Anterior cingulate cortex (tissue), 58 donors: ENCODE measurements at regions not wholly inside any gene's neighbourhood (a gene's known extent, or its start where the extent isn't known, plus 50 kb on each side); places are given as distances from the start of the nearest gene placed in this dataset.
A peak's percentile ranks its signal among the peaks of the same experiment; 100 is the strongest.
"Not testable (repeated sequence)": the region's sequence is repeated elsewhere in the genome, so short reads cannot be mapped to it uniquely, and the experiment has no call there.

Experiments used
- DNase-seq, 58 donors: peaks; one replicate each; lab custom pipeline; 2025; lab: John Stamatoyannopoulos, UW

- peak in 7 of 58 donors; percentile 10 to 46 (median 12) for DNase-seq
Measured at GRCh38 chr3:193917158-193917557, 218.8 kb upstream of the HES1 start.

- DNase-seq, result no peak
Measured at GRCh38 chr3:193921465-193921864, 214.5 kb upstream of the HES1 start.

- DNase-seq, result no peak
Measured at GRCh38 chr3:193922034-193922774, 213.7 kb upstream of the HES1 start.

GRCh38 chr3:193923958-193924357, 212.0 kb upstream of the HES1 start:
- DNase-seq, result not testable (repeated sequence)

GRCh38 chr3:193926071-193926470, 209.9 kb upstream of the HES1 start:
- DNase-seq, result not testable (repeated sequence)

GRCh38 chr3:193927413-193928206, 208.3 kb upstream of the HES1 start:
- DNase-seq, result not testable (repeated sequence)

GRCh38 chr3:193928354-193929209, 207.4 kb upstream of the HES1 start:
- DNase-seq, result no peak

- no peak for DNase-seq
Measured at GRCh38 chr3:193929373-193929772, 206.6 kb upstream of the HES1 start.

GRCh38 chr3:193929921-193930646, 205.9 kb upstream of the HES1 start:
- DNase-seq, result no peak

- no peak for DNase-seq
Measured at GRCh38 chr3:193932136-193932535, 203.8 kb upstream of the HES1 start.

- no peak for DNase-seq
Measured at GRCh38 chr3:193932576-193932975, 203.4 kb upstream of the HES1 start.

GRCh38 chr3:193933451-193933850, 202.5 kb upstream of the HES1 start:
- DNase-seq, result no peak

GRCh38 chr3:193935916-193936315, 200.0 kb upstream of the HES1 start:
- no peak for DNase-seq

GRCh38 chr3:193938613-193939012, 197.3 kb upstream of the HES1 start:
- DNase-seq, result no peak

- no peak for DNase-seq
Measured at GRCh38 chr3:193939527-193939926, 196.4 kb upstream of the HES1 start.

GRCh38 chr3:193940526-193940925, 195.4 kb upstream of the HES1 start:
- DNase-seq, result no peak

- DNase-seq, result no peak
Measured at GRCh38 chr3:193941486-193941885, 194.5 kb upstream of the HES1 start.

GRCh38 chr3:193942516-193943055, 193.4 kb upstream of the HES1 start:
- no peak for DNase-seq

GRCh38 chr3:193943200-193943599, 192.7 kb upstream of the HES1 start:
- no peak for DNase-seq
